ENCODE measurements at regions not wholly inside any gene's neighbourhood (a gene's known extent, or its start where the extent isn't known, plus 50 kb on each side); places are given as distances from the start of the nearest gene placed in this dataset.

- no peak overlapping the region for H2AFZ ChIP-seq (ENCODE audit: low read depth, low read length)
- TF ChIP-seq TAF1 (IDR thresholded peaks at IDR 0.05; ENCODE audit: low read depth) (no peak), SMC3 (conservative IDR thresholded peaks at IDR 0.05; ENCODE audit: poor library complexity) (no peak), POLR2AphosphoS5 (IDR thresholded peaks at IDR 0.05) (no peak), EP300 (conservative IDR thresholded peaks at IDR 0.05; ENCODE audit: poor library complexity, severe bottlenecking) (no peak), MXI1 (conservative IDR thresholded peaks at IDR 0.05; ENCODE audit: poor library complexity, severe bottlenecking) (no peak), RAD21 (conservative IDR thresholded peaks at IDR 0.05) (no peak), EZH2 (IDR thresholded peaks at IDR 0.05; ENCODE audit: borderline replicate concordance, insufficient read depth, low read length, poor library complexity, severe bottlenecking) (no peak)
- TF ChIP-seq, protein P1, sequence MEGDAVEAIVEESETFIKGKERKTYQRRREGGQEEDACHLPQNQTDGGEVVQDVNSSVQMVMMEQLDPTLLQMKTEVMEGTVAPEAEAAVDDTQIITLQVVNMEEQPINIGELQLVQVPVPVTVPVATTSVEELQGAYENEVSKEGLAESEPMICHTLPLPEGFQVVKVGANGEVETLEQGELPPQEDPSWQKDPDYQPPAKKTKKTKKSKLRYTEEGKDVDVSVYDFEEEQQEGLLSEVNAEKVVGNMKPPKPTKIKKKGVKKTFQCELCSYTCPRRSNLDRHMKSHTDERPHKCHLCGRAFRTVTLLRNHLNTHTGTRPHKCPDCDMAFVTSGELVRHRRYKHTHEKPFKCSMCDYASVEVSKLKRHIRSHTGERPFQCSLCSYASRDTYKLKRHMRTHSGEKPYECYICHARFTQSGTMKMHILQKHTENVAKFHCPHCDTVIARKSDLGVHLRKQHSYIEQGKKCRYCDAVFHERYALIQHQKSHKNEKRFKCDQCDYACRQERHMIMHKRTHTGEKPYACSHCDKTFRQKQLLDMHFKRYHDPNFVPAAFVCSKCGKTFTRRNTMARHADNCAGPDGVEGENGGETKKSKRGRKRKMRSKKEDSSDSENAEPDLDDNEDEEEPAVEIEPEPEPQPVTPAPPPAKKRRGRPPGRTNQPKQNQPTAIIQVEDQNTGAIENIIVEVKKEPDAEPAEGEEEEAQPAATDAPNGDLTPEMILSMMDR (IDR thresholded peaks at IDR 0.05; ENCODE audit: poor library complexity, severe bottlenecking): no peak
- TF ChIP-seq, protein P2, sequence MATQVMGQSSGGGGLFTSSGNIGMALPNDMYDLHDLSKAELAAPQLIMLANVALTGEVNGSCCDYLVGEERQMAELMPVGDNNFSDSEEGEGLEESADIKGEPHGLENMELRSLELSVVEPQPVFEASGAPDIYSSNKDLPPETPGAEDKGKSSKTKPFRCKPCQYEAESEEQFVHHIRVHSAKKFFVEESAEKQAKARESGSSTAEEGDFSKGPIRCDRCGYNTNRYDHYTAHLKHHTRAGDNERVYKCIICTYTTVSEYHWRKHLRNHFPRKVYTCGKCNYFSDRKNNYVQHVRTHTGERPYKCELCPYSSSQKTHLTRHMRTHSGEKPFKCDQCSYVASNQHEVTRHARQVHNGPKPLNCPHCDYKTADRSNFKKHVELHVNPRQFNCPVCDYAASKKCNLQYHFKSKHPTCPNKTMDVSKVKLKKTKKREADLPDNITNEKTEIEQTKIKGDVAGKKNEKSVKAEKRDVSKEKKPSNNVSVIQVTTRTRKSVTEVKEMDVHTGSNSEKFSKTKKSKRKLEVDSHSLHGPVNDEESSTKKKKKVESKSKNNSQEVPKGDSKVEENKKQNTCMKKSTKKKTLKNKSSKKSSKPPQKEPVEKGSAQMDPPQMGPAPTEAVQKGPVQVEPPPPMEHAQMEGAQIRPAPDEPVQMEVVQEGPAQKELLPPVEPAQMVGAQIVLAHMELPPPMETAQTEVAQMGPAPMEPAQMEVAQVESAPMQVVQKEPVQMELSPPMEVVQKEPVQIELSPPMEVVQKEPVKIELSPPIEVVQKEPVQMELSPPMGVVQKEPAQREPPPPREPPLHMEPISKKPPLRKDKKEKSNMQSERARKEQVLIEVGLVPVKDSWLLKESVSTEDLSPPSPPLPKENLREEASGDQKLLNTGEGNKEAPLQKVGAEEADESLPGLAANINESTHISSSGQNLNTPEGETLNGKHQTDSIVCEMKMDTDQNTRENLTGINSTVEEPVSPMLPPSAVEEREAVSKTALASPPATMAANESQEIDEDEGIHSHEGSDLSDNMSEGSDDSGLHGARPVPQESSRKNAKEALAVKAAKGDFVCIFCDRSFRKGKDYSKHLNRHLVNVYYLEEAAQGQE (IDR thresholded peaks at IDR 0.05; ENCODE audit: borderline replicate concordance): no peak
Observed at GRCh38 chr10:113497198-113497597, 55.7 kb upstream of the HABP2 start.

GRCh38 chr10:113498997-113499396 lies 53.9 kb upstream of the HABP2 start:
- H4K20me1 ChIP-seq (ENCODE audit: insufficient read depth): no peaks in the 10 kb centered on the region
- H3K9me3 ChIP-seq (ENCODE audit: low read length): peaks cover 5% of the 10 kb centered on the region
- TF ChIP-seq SMC3 (conservative IDR thresholded peaks at IDR 0.05; ENCODE audit: poor library complexity): no peak
- no peak for TF ChIP-seq EP300 (conservative IDR thresholded peaks at IDR 0.05; ENCODE audit: poor library complexity, severe bottlenecking)
- no peak for TF ChIP-seq TAF1 (IDR thresholded peaks at IDR 0.05; ENCODE audit: low read depth)
- TF ChIP-seq EZH2 (IDR thresholded peaks at IDR 0.05; ENCODE audit: borderline replicate concordance, insufficient read depth, low read length, poor library complexity, severe bottlenecking): no peak
- no peak for TF ChIP-seq RAD21 (conservative IDR thresholded peaks at IDR 0.05)
- TF ChIP-seq, protein P1 (IDR thresholded peaks at IDR 0.05; ENCODE audit: poor library complexity, severe bottlenecking): no peak
- TF ChIP-seq, protein P2 (IDR thresholded peaks at IDR 0.05; ENCODE audit: borderline replicate concordance): no peak
- no peak for TF ChIP-seq POLR2AphosphoS5 (IDR thresholded peaks at IDR 0.05)
- TF ChIP-seq MXI1 (conservative IDR thresholded peaks at IDR 0.05; ENCODE audit: poor library complexity, severe bottlenecking): no peak
- no peak overlapping the region for H2AFZ ChIP-seq (ENCODE audit: low read depth, low read length)
- H3K36me3 ChIP-seq (ENCODE audit: insufficient read depth, low read length): no peaks in the 10 kb centered on the region
- H3F3A ChIP-seq (ENCODE audit: insufficient read depth, low read length, poor library complexity, severe bottlenecking): no peaks in the 10 kb centered on the region
- no peak overlapping the region for H3K4me2 ChIP-seq (ENCODE audit: low read length)
- H3K27me3 ChIP-seq (ENCODE audit: insufficient read depth, low read depth, low read length): no peaks in the 10 kb centered on the region
- no peaks in the 10 kb centered on the region for H3K9me2 ChIP-seq (ENCODE audit: insufficient read depth, low read length)
- no peak overlapping the region for H3K4me3 ChIP-seq (ENCODE audit: low read length)
- H3K27ac ChIP-seq (ENCODE audit: low read length): no peak overlapping the region
- no peak overlapping the region for H3K9ac ChIP-seq (ENCODE audit: low read length)
- H3K79me2 ChIP-seq (replicated peaks; ENCODE audit: insufficient read depth, low read length): no peaks in the 10 kb centered on the region

More at GRCh38 chr10:113497198-113497597, 55.7 kb upstream of the HABP2 start:
- Histone ChIP-seq H3K36me3 (ENCODE audit: insufficient read depth, low read length) (no peaks in the 10 kb centered on the region), H3F3A (ENCODE audit: insufficient read depth, low read length, poor library complexity, severe bottlenecking) (no peaks in the 10 kb centered on the region), H3K79me2 (replicated peaks; ENCODE audit: insufficient read depth, low read length) (no peaks in the 10 kb centered on the region), H4K20me1 (ENCODE audit: insufficient read depth) (no peaks in the 10 kb centered on the region), H3K27ac (ENCODE audit: low read length) (no peak overlapping the region), H3K9me2 (ENCODE audit: insufficient read depth, low read length) (no peaks in the 10 kb centered on the region), H3K9ac (ENCODE audit: low read length) (no peak overlapping the region), H3K9me3 (ENCODE audit: low read length) (peaks cover 5% of the 10 kb centered on the region), H3K27me3 (ENCODE audit: insufficient read depth, low read depth, low read length) (no peaks in the 10 kb centered on the region), H3K4me3 (ENCODE audit: low read length) (no peak overlapping the region), H3K4me2 (ENCODE audit: low read length) (no peak overlapping the region)
